Right lobe of liver (tissue), 4 donors: ENCODE measurements at regions not wholly inside any gene's neighbourhood (a gene's known extent, or its start where the extent isn't known, plus 50 kb on each side); places are given as distances from the start of the nearest gene placed in this dataset.

ENCODE experiments used
- CTCF ChIP-seq, 4 donors: fragments of 200-600 bp in 3 of 4; fragments of 450-650 bp in 1 of 4; IDR thresholded peaks; one replicate each; pipeline versions ENCODE4 v1.5.1 to v1.8.0; 2016 to 2022; ENCODE audit warnings: antibody characterized with exemption in 4 of 4, mild to moderate bottlenecking in 2 of 4
- POLR2A ChIP-seq: fragments of 450-650 bp; IDR thresholded peaks from one replicate; pipeline ENCODE4 v1.6.1; 2017; ENCODE audit warnings: antibody characterized with exemption, mild to moderate bottlenecking
- donor health status: DM: no; HTN: no; CAD: no.
- donor health status: DM: no; HTN: no; CAD: no.
- donor health status: DM: no; HTN: yes; CAD: no.

- no peak for TF ChIP-seq CTCF (IDR thresholded peaks at IDR 0.05)
- TF ChIP-seq POLR2A = no peak
Measured at GRCh38 chr18:10119991-10120390, 206.2 kb downstream of the VAPA start.
